GM21515 (cell line): ENCODE measurements at regions not wholly inside any gene's neighbourhood (a gene's known extent, or its start where the extent isn't known, plus 50 kb on each side); places are given as distances from the start of the nearest gene placed in this dataset.
"Not testable (repeated sequence)": the region's sequence is repeated elsewhere in the genome, so short reads cannot be mapped to it uniquely, and the experiment has no call there.

Experiments
- ATAC-seq: cut with Tn5 transposase; IDR thresholded peaks from one replicate; pipeline ENCODE4 v1.9.1; 2021; ENCODE audit not compliant: unreplicated experiment

DNA sequence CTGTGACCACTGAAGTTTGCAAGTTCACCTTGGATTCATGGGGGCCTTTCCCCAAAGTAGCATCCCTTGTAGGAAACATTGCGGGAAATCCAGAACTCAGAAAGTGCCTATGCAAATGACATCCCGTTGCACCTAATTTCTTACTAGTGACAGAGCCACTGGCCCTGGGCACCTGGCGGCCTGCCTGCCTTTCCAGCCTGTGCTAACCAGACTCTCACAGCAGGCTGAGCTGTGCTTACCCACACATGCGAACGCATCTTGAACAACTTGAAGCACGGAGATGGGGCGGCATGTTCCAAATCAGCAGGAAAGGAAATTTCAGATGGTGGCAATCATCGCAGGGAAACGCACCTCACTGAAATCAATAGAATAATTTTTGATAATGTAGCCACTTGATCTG, 405.8 kb downstream of the TMEM182 start:
- no peak for ATAC-seq

DNA sequence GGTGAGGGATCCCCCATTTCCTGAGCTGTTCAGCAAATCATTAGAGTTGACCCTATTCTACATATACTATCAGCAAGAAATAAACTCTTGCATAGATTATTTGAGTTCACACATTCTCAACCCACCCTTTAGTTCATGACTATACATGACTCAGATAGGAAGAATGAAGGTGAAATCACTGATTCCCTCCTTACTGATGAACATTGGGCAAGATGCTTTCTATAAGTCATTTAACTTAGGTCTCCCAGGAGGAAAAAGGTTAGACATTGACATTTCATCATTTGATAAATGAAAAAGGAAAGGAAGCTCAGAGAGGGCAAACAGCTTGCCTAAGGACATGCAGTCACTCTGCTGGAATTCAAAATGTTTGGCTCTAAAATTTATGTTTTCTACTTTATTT, 408.0 kb downstream of the TMEM182 start:
- no peak for ATAC-seq

DNA sequence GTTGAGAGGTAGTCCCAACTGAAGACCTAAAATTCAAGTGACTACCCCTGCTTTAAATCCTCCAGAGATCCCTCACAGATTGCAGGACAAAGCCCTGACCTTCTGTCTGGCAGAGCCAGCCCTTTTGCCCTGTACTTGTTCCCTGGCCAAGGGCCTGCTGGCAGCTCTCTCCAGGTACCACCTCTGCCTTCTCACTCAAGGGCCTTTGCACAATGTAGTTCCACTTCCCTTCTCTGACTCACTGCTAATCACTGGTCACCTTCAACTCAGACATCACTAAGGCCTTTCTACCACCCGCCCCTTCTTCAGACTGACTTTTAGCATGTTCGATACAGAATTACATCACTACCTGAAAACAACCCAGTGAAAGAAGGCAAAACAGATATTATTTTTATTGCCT, 411.0 kb downstream of the TMEM182 start:
- no peak for ATAC-seq

DNA sequence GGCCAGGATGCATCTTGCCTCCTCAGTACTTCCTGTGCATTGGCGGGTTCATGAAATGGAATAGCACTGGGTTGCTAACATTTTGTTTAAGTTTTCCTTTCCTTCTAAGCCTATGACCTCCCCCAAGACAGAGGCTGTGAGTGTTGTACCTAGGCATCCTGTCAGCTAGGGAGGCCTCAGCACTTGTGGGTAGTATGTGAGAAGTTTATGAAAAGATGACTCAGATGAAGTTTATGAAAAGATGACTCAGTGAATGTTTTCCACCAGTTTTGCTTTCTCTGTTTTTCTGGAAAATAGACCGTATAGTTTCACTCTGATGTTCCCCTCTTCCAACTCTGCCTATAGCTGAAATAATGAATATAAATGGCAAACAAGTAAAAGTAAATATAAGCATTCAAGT, 412.9 kb downstream of the TMEM182 start:
- ATAC-seq, result no peak

DNA sequence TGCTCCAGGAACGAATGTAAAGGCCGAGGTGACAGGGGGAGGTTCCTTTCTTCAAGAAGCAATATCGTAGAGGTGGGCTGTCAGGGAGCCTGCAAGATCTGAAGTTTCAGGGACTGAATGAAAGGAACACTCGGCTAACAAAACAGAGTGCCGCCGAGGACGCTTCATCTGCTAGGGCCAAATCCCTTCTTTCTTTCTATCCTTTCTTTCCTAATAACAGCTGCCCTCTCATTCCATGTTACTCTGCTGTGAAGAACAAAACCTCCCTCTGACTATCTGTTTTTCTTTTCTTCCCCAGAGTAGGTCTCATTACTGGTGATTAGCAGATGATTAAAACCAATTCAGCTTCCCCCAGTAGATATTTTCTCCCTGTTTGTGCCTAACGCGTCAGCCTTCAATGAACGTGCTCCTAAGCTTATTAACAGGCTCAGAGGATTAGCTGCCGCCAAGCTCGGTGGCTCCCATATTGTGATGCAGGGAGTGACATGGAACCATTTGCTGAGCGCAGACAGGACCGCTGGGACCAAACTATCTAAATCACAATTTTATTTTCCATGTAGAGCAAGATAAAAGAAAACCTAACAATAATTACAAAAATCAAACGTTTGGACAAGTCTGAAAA, 414.6 kb downstream of the TMEM182 start:
- ATAC-seq, result no peak

DNA sequence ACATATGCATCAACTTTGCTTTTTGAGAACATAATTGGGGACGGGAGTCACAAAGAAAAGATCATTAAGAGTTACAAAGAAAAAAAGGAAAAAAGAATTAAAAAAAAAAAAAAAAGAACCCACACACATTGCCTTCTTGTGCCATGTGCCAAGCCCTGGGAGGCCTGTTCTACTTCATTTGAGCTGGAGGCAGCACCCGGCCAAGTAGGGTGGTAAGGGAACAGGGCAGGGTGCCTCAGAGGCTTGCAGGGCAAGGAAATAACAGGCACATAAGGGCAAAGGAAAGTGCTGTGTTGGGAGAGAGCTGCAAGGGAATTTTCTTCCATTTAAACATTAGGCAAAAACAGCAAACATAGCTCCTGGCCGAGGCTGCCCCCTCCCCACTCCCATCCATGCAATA, 418.0 kb downstream of the TMEM182 start:
- ATAC-seq, result no peak

DNA sequence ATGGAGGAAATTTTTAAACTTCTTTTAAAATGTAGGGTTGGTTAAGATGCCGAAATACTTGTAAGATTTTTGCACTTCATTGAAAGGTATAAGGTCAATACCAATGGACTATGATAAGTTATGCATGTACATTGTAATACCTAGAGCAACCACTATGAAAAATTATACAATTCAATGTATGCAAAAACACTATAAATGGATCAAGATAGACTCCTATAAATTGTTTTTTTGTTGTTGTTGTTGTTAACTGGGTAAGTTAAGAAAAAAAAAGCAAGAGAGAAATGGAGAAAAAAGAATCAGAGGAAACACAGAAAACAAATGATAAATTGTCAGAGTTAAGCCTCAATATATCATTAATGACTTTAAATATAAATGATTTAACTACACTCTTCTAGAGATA, 421.2 kb downstream of the TMEM182 start:
- no peak for ATAC-seq

DNA sequence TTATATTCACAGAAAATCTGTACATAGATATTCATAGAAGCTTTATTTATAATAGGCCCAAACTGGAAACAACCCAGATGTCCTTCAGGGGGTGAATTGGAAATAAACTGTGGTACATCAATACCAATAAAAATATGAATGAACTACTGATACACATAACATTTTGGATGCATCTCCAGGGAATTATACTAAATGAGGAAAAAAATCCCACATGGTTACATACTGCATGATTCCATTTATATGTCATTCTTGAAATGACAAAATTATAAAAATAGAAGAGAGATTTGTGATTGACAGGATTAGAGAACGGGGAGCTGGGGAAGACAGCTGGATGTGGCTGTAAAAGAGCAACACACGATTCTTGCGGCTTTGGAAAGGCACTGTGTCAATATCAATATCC, 435.0 kb downstream of the TMEM182 start:
- no peak for ATAC-seq

DNA sequence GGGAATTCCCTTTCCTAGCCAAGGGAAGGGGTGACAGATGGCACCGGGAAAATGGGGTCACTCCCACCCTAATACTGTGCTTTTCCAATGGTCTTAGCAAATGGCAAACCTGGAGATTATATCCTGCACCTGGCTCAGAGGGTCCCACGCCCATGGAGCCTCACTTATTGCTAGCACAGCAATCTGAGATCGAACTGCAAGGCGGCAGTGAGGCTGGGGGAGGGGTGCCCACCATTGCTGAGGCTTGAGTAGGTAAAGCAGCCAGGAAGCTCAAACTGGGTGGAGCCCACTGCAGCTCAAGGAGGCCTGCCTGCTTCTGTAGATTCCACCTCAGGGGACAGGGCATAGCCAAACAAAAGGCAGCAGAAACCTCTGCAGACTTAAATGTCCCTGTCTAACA, 438.9 kb downstream of the TMEM182 start:
- ATAC-seq, result not testable (repeated sequence)

DNA sequence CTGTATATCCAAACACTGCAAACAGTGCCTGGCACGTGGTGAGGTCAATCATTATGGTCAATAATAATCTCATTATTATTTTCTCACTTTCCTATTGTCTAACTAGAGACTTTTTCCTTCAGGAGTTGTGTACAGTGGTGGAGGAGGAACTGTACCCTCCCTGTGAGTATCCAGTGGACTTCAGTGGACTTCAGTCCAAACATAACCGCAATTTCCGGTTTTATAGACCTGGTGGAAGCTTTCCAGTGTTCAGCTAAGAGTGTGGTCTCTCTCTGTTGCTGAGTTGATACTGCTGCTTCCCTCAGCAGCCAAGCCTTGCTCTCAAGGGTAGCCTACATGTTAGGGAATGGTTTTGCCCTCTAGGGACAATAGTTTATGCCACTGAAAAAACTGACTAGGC, 447.1 kb downstream of the TMEM182 start:
- no peak for ATAC-seq

DNA sequence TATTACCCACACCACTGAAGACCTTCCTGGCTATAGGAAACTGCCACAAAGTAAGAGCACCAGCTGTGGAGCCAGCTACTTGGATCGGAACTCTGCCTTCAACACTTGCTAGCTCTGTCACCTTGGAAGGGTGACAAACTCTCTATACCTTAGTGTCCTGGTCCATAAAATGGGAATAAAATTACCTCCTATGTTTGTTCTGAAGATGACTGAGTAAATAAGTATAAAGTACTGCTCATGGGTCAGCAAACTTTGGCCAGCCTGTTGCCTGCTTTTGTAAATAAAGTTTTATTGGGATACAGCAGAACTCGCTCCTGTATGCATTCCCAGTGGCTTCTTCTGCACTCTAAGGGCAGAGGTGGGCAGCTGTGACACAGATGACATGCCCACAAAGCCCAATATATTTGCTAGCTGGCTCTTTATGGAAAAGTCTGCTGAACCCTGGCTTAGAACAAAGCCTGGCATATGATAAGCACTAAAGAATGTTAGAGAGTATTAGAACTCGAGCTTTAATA, 451.3 kb downstream of the TMEM182 start:
- ATAC-seq, result no peak

DNA sequence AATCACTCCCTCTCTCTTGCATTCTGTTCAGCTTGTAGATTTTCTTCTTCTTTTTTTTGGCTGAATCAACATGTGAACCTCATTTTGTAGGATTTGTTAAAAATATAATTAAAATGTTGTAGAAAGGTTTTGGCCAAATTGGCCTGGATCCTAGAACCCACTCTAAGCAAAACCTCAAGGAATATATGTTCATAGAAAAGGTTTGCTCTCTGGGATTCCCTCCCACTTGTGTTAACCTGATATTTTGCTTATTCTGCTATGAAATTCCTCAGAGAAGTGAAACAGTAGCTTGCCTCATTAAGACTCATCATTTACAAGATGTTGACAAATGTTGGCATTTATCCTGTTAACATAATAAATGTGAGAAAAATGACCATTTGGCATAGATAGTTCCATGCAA, 456.7 kb downstream of the TMEM182 start:
- ATAC-seq, result no peak

DNA sequence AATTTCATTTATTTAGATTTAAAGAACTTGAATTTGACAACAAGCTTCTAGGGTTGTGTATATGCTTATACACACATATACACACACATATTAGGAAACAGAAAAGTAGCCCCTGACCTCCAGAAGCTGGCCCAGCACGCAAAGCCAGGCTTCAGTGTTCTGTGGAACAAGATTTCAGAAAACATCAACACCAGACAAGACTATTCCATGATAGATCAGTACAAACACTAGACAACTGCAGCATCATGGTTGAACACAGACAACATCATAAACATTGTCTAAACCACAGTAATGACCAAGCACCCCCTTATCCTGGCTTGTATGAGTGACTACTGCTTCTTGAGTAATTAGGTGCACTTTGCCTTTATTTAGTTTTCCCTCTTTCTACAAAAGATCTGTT, 457.6 kb downstream of the TMEM182 start:
- ATAC-seq, result no peak

DNA sequence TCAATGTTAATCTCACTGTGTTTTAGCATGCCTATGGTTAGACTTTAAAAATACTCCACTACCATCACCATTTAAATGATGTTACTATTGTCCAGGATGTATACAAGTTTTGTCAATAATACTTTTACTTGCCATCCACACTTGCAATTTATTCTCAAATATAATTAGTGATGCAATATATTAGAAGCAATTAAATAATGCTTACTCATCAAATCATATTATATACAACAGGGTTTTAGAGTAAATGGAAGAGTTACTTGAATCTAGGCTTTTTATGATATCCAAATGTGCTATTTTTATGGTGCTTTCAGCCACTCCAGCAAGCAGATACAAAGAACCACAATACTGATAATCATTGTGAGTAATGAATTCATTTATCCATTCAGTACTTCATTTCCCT, 461.1 kb downstream of the TMEM182 start:
- ATAC-seq, result no peak

DNA sequence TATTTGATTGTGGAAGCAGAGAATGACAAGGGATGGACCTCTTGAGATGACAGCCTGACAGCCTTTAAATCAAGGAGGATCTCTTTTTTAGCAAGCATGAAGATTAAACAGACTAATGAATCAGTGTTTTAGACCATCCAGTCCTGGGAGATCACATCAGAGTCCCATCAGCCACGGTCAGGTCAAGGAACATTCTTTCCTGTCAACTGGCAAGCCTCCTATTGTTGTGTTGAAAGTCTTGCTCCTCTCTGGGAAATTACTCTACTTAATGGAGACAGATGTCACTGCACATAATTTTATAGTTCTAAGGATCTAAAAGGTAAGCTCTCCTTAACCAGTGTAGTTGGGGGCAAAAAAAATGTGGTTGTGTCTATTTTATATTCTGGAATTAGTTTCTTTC, 469.0 kb downstream of the TMEM182 start:
- ATAC-seq, result no peak

DNA sequence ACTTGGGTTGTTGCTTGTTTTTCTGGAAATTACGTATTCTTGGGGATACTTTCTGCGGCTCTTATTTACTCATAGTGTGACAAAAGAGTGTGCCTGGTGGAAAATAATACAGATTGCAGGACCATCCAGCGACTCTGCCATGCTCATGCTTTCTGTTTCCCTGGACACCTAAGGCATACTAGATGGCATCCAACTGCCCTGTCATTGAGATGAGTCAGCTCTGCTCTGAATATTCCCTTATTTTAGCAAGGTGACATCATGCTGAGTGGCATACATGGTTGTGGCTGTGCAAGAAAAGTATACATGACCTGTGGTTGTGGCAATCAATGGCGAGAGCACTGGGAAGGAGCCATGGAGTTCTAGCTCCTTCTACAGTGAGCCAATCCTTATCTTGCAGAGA, 471.0 kb downstream of the TMEM182 start:
- no peak for ATAC-seq

DNA sequence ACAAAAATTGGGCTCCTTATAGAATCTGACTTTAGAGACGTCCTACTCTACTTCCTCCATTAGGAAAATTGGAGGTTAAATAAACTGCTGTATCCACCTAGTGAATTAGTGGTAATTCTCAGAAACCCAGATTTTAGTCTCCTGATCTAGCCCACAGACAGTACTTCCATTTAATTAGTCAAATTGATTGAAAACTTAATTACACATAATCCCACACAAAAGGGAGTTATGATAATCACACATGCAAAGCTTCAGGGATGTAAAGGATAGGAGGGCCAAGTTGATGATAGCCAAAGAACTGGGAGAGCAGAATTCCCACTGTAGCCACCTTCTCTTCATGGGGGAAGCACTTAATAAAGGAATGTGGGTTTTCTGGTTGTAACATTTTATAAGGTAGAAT, 471.9 kb downstream of the TMEM182 start:
- no peak for ATAC-seq

DNA sequence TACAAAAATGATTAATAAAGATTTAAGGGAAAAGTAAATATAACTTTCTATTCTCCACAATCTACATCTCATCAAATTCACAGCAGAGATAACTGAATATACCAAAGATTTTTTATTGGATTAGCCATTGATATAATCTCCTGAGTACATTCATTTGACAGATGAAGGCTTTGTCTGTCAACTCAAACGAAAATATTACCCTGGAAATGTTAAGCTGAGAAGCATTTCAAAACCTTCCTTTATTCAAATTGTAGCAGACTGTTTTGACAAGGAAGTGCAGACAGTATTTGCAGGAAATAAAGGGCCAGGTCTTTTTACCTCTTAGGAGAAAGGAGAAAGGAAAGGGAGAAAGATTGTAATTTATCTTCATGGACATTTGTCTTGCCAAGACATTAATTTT, 473.5 kb downstream of the TMEM182 start:
- no peak for ATAC-seq

DNA sequence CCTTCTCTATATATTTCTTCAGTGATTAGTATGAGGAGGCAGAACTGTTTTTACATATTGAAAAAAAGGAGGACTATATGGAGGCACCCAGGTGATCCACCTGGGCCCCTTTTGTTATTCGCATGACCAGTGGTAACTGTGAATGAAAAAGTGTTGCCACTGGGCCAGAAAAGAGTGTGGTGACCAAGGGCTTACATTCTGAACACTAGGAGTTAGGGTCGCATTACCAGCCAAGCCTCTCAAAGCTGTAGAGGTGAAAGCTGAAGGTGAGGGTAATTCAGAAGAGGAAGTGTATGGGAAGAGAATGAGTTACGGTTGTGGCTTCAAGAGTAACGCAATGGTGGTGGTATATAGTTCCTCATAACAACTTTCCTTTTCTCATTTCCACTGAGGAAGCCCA, 487.6 kb downstream of the TMEM182 start:
- no peak for ATAC-seq

DNA sequence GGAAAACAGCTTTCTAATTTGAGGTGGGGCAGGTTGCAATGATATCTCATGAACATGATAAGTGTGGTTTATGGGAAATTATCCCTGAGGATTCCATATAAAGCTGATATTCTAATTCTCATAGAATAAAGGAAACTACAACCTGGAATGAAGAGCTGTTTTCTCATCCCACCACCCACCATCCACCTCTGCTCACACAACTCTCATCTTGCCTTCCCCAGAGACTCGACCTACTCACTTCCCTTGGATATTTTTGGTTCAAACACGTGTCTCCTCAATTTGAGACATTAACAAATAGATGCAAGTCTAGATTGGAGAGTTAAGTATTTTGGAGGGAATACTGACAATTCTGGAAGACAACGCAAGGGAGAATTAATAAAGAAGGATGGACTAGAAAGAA, 490.9 kb downstream of the TMEM182 start:
- ATAC-seq, result no peak

DNA sequence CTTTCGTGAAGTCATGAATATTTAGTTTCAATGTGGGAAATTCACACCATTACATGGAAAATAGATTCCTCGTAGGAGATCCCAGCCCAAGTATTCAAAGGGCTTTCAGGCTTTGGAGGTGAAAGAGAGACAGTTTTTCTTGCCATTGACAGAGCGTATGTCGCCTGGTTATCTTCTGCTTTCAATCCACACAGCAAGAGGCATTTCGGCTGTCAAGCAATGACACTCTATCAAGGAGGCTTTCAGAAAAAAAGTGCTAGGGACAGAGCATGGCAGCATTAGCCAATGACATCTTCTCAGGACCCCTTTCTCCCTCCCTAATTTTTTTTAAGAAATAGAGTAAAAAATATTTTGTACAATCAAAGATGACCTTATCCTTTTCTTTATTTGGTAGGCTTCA, 492.8 kb downstream of the TMEM182 start:
- ATAC-seq, result no peak

DNA sequence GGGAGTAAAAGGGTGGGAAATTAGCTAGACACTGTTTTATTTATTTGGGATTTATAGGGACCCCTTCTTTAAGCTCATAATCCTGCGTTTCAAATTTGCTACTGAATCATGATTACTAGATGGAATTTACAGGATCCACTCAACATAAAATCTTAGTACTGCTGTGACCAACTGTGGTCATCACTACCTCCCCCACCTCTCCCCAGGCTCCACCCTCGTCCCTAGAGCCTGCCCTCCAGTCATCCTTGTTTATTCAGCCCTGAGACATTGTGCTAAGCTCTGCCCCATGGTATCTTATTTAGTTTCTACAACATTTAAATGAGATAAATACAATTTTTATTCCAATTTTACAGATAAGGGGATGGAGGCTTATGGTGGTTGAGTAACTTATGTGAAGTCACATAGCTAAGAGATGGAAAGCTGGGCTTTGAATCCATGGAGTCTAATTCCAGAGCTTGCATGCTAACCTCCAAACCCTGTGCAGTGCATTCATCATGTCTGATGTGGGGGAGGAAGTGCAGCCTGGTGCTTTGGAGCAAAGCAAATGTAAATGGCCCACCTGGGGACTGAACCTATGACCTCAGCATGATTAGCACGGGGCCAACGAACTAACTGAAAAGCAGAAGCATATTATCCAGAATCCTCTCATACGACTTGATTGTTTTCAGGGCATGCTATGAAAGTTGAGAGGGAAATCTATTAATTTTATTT, 502.4 kb downstream of the TMEM182 start:
- ATAC-seq, result no peak

DNA sequence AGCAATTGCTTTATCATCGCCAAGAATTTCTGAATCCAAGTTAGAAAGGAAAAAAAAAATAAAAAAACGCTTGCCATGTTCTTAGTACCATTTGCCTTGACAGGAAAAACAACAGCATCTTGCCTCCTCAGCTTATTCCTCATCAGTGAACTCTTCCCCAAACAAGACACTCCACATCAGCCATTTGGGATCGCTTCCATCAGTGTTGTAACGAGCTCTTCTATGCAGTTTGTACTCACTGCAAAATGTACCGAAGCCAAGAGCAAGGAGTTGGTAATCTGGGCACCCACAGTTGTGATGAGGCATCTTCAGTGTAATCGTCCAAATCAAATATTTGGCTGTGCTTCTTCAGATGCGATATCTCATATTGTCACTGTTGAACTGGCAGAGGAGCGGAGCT, 503.7 kb downstream of the TMEM182 start:
- ATAC-seq, result no peak
